Astrocyte (in vitro differentiated cells and primary cell): ENCODE measurements at regions not wholly inside any gene's neighbourhood (a gene's known extent, or its start where the extent isn't known, plus 50 kb on each side); places are given as distances from the start of the nearest gene placed in this dataset.
"Not testable (repeated sequence)": the region's sequence is repeated elsewhere in the genome, so short reads cannot be mapped to it uniquely, and the experiment has no call there.

Experiments
- DNase-seq: peaks from one replicate; pipeline ENCODE4 v3.0.0-alpha.2; 2010; ENCODE audit warnings: low read depth
- FAIRE-seq: peaks from 2 replicates; lab custom pipeline; 2011; peaks lifted over from hg19 to GRCh38; lab: Jason Lieb, UNC
- H2AFZ ChIP-seq: 2 replicates; pipeline ENCODE4 v1.6.0; 2012; ENCODE audit warnings: low read depth, low read length, inconsistent platforms
- H3K27ac ChIP-seq: 2 replicates; pipeline ENCODE4 v1.5.1; 2011; ENCODE audit warnings: low read depth, low read length, inconsistent platforms
- H3K27me3 ChIP-seq: 2 replicates; pipeline ENCODE4 v1.6.0; 2011; ENCODE audit warnings: low read length, inconsistent platforms; ENCODE audit not compliant: insufficient read depth
- H3K36me3 ChIP-seq: 2 replicates; pipeline ENCODE4 v1.5.1; 2011; ENCODE audit warnings: low read length, inconsistent platforms; ENCODE audit not compliant: insufficient read depth
- H3K4me1 ChIP-seq: 2 replicates; pipeline ENCODE4 v1.5.1; 2011; ENCODE audit warnings: low read length, inconsistent platforms; ENCODE audit not compliant: insufficient read depth
- H3K4me2 ChIP-seq: 2 replicates; pipeline ENCODE4 v1.6.0; 2012; ENCODE audit warnings: low read length, inconsistent platforms
- H3K4me3 ChIP-seq: 2 replicates; pipeline ENCODE4 v1.5.1; 2011; ENCODE audit warnings: low read depth, mild to moderate bottlenecking, low read length, inconsistent platforms; ENCODE audit not compliant: insufficient read depth
- H3K79me2 ChIP-seq: 2 replicates; pipeline ENCODE4 v1.6.0; 2012; ENCODE audit warnings: mild to moderate bottlenecking, low read length, inconsistent platforms; ENCODE audit not compliant: insufficient read depth
- H3K9ac ChIP-seq: 2 replicates; pipeline ENCODE4 v1.6.0; 2012; ENCODE audit warnings: mild to moderate bottlenecking, low read length, inconsistent platforms
- H3K9me3 ChIP-seq: 2 replicates; pipeline ENCODE4 v1.5.1; 2012; ENCODE audit warnings: low read depth, mild to moderate bottlenecking, low read length, inconsistent platforms; ENCODE audit not compliant: insufficient read depth
- H4K20me1 ChIP-seq: 2 replicates; pipeline ENCODE4 v1.6.0; 2012; ENCODE audit warnings: low read length, inconsistent platforms; ENCODE audit not compliant: insufficient read depth
- H3K27ac Mint-ChIP-seq: one replicate; pipeline ENCODE4 v1.8.0; 2021; ENCODE audit warnings: mild to moderate bottlenecking, mixed read lengths; ENCODE audit not compliant: unreplicated experiment
- H3K27me3 Mint-ChIP-seq: one replicate; pipeline ENCODE4 v1.8.0; 2021; ENCODE audit warnings: low read depth, mixed read lengths; ENCODE audit not compliant: unreplicated experiment
- H3K36me3 Mint-ChIP-seq: one replicate; pipeline ENCODE4 v1.8.0; 2021; ENCODE audit warnings: low read depth, mixed read lengths; ENCODE audit not compliant: unreplicated experiment
- H3K4me1 Mint-ChIP-seq: one replicate; pipeline ENCODE4 v1.8.0; 2021; ENCODE audit warnings: low read depth, mixed read lengths; ENCODE audit not compliant: unreplicated experiment
- H3K4me3 Mint-ChIP-seq: one replicate; pipeline ENCODE4 v1.8.0; 2021; ENCODE audit warnings: mild to moderate bottlenecking, moderate library complexity, mixed read lengths; ENCODE audit not compliant: unreplicated experiment
- H3K9me3 Mint-ChIP-seq: one replicate; pipeline ENCODE4 v1.8.0; 2021; ENCODE audit warnings: mild to moderate bottlenecking, mixed read lengths; ENCODE audit not compliant: unreplicated experiment
- EZH2 ChIP-seq: IDR thresholded peaks from 2 replicates; pipeline ENCODE4 v1.6.1; 2012; ENCODE audit warnings: mild to moderate bottlenecking, low read length, inconsistent platforms; ENCODE audit not compliant: insufficient read depth
- TF ChIP-seq, protein P1 (sequence below): IDR thresholded peaks from 2 replicates; pipeline ENCODE4 v1.5.1; 2011; ENCODE audit warnings: low read depth, mild to moderate bottlenecking, inconsistent platforms, low read length, moderate library complexity; ENCODE audit not compliant: insufficient read depth

DNA sequence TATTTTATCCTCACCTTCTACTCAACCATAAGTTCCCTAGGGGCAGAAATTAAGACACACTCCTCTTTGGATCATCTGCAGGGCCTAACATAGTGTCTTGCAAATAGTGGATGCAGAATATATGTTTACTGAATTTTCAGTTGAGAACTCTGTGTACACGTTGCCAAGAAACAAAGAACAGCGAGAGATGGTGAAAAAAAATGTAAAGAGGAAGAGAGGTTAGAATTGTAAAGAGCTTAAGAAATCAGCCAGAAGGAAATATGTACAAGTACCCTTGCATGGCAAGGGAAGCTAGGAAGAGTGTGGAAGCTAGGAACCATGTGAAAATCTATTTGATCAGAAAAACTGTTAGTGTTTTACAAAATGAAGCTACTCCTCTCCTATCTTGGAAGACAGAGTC is 431.0 kb downstream of the SMARCA1 start:
- no peak for TF ChIP-seq EZH2
- TF ChIP-seq, protein P1, sequence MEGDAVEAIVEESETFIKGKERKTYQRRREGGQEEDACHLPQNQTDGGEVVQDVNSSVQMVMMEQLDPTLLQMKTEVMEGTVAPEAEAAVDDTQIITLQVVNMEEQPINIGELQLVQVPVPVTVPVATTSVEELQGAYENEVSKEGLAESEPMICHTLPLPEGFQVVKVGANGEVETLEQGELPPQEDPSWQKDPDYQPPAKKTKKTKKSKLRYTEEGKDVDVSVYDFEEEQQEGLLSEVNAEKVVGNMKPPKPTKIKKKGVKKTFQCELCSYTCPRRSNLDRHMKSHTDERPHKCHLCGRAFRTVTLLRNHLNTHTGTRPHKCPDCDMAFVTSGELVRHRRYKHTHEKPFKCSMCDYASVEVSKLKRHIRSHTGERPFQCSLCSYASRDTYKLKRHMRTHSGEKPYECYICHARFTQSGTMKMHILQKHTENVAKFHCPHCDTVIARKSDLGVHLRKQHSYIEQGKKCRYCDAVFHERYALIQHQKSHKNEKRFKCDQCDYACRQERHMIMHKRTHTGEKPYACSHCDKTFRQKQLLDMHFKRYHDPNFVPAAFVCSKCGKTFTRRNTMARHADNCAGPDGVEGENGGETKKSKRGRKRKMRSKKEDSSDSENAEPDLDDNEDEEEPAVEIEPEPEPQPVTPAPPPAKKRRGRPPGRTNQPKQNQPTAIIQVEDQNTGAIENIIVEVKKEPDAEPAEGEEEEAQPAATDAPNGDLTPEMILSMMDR: no peak
- no peak overlapping the region for H2AFZ ChIP-seq
- FAIRE-seq: no peak
- Mint-ChIP-seq H3K4me1 (peaks cover 4% of the 10 kb centered on the region), H3K4me3 (no peak overlapping the region), H3K27ac (no peak overlapping the region), H3K9me3 (no peaks in the 10 kb centered on the region), H3K27me3 (no peaks in the 10 kb centered on the region), H3K36me3 (no peaks in the 10 kb centered on the region)
- no peak overlapping the region for H3K4me3 ChIP-seq
- no peaks in the 10 kb centered on the region for H3K9me3 ChIP-seq
- H3K4me2 ChIP-seq: no peak overlapping the region
- no peak for DNase-seq
- no peaks in the 10 kb centered on the region for H3K79me2 ChIP-seq
- no peak overlapping the region for H3K27ac ChIP-seq
- H4K20me1 ChIP-seq: no peaks in the 10 kb centered on the region
- no peaks in the 10 kb centered on the region for H3K36me3 ChIP-seq
- H3K4me1 ChIP-seq: no peaks in the 10 kb centered on the region
- no peak overlapping the region for H3K9ac ChIP-seq
- H3K27me3 ChIP-seq: no peaks in the 10 kb centered on the region

DNA sequence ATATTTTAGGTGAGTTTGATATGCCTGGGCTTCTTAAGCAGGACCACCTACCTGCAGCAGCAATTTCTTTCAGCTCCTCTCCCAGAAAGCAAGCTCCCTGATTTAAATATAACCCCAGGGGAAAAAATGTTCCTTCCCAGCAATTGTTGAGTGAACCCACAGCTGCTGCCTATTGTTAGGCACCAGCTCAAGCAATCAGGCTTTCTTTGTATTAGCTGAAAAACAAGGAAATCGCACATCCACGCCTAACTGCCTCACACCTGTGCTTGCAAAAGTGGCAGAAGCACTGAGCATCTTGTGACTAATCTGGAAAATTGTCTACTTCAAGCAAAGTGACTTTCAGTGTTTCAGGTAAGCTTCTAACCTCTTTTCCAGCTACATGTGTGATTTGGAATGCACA is 432.2 kb downstream of the SMARCA1 start:
- Histone ChIP-seq H3K27me3 (no peaks in the 10 kb centered on the region), H3K4me2 (no peak overlapping the region), H3K27ac (no peak overlapping the region), H3K36me3 (no peaks in the 10 kb centered on the region), H2AFZ (no peak overlapping the region), H3K4me1 (no peaks in the 10 kb centered on the region), H4K20me1 (no peaks in the 10 kb centered on the region), H3K9me3 (no peaks in the 10 kb centered on the region), H3K79me2 (no peaks in the 10 kb centered on the region), H3K4me3 (no peak overlapping the region), H3K9ac (no peak overlapping the region)
- H3K27me3 Mint-ChIP-seq: no peaks in the 10 kb centered on the region
- DNase-seq (no peak), FAIRE-seq (no peak)
- H3K9me3 Mint-ChIP-seq: no peaks in the 10 kb centered on the region
- H3K27ac Mint-ChIP-seq: no peak overlapping the region
- no peak for TF ChIP-seq EZH2
- TF ChIP-seq, protein P1: no peak
- H3K36me3 Mint-ChIP-seq: no peaks in the 10 kb centered on the region
- H3K4me3 Mint-ChIP-seq: no peak overlapping the region
- peaks cover 5% of the 10 kb centered on the region for H3K4me1 Mint-ChIP-seq

DNA sequence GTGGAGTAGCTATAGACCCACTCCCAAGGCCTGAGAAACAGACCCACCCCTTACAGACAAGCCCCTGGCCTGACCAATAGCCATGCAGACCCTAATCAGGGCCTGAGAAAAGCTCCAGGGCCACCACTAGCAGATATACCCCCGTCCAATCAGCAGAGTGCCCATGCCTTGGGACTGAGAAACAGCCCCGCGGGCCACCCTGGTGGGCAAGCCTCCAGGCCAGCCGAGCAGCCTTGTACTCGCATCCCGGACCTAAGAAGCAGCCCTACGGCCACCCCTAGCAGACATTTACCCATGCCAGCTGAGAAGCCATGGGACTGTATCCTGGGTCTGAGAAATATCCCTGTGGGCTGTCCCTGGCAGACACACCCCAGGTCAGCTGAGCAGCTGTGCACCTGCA is 436.5 kb downstream of the SMARCA1 start:
- H3K4me2 ChIP-seq: no peak overlapping the region
- Mint-ChIP-seq H3K36me3 (no peaks in the 10 kb centered on the region), H3K27ac (no peak overlapping the region), H3K9me3 (no peaks in the 10 kb centered on the region), H3K27me3 (no peaks in the 10 kb centered on the region), H3K4me1 (peaks cover 15% of the 10 kb centered on the region), H3K4me3 (no peak overlapping the region)
- H3K27me3 ChIP-seq: no peaks in the 10 kb centered on the region
- no peak overlapping the region for H3K9ac ChIP-seq
- no peaks in the 10 kb centered on the region for H3K9me3 ChIP-seq
- H4K20me1 ChIP-seq: no peaks in the 10 kb centered on the region
- H3K4me1 ChIP-seq: no peaks in the 10 kb centered on the region
- H2AFZ ChIP-seq: no peak overlapping the region
- no peak overlapping the region for H3K27ac ChIP-seq
- no peaks in the 10 kb centered on the region for H3K36me3 ChIP-seq
- no peak for FAIRE-seq
- no peak overlapping the region for H3K4me3 ChIP-seq
- H3K79me2 ChIP-seq: no peaks in the 10 kb centered on the region
- DNase-seq: no peak
- TF ChIP-seq, protein P1: no peak
- no peak for TF ChIP-seq EZH2

DNA sequence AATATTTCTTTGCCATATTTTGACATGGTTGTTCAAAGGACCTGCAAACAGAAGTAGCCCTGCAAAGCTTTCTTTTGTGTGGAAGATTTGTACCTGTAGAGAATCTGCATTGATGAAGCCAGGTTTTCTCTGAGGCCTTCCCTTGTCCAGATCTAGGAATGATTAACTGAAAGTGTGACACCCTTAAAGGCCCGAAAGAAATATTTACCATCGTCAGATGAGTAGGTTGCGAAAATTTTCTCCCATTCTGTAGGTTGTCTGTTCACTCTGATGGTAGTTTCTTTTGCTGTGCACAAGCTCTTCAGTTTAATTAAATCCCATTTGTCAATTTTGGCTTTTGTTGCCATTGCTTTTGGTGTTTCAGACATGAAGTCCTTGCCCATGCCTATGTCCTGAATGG is 439.0 kb downstream of the SMARCA1 start:
- H3K27ac ChIP-seq, H3K9ac ChIP-seq, H3K9me3 ChIP-seq, H3K4me3 Mint-ChIP-seq, H3K36me3 ChIP-seq, H3K79me2 ChIP-seq, H4K20me1 ChIP-seq, H3K36me3 Mint-ChIP-seq, H3K9me3 Mint-ChIP-seq, H3K27ac Mint-ChIP-seq, H3K27me3 Mint-ChIP-seq, H3K4me3 ChIP-seq, FAIRE-seq, H3K4me2 ChIP-seq, H2AFZ ChIP-seq, DNase-seq, H3K27me3 ChIP-seq, H3K4me1 ChIP-seq: not testable (repeated sequence)
- peaks cover 15% of the 10 kb centered on the region for H3K4me1 Mint-ChIP-seq
